T47D (cell line): ENCODE measurements at regions not wholly inside any gene's neighbourhood (a gene's known extent, or its start where the extent isn't known, plus 50 kb on each side); places are given as distances from the start of the nearest gene placed in this dataset.
"Not testable (repeated sequence)": the region's sequence is repeated elsewhere in the genome, so short reads cannot be mapped to it uniquely, and the experiment has no call there.

Source experiments
- DNase-seq, 2 experiments: peaks; one replicate each; pipeline versions ENCODE4 v3.0.0 to v3.0.0-alpha.2; 2011 to 2012; ENCODE audit warnings: low read depth in 1 of 2, low spot score in 1 of 2
- JUND ChIP-seq: IDR thresholded peaks from 2 replicates; pipeline ENCODE4 v1.6.1; 2012; ENCODE audit warnings: low read depth
- in situ Hi-C: cut with HindIII; loops from 2 replicates; pipeline ENCODE4 v1.10.0; 2016; ENCODE audit warnings: low sequenced_read_pairs, low pct_unique_long_range_greater_than_20kb

GRCh38 chr4:17241835-17242234 is 270.1 kb downstream of the QDPR start:
- DNase-seq: no peak
- no peak for TF ChIP-seq JUND
- in situ Hi-C loops: no loop called here

DNA sequence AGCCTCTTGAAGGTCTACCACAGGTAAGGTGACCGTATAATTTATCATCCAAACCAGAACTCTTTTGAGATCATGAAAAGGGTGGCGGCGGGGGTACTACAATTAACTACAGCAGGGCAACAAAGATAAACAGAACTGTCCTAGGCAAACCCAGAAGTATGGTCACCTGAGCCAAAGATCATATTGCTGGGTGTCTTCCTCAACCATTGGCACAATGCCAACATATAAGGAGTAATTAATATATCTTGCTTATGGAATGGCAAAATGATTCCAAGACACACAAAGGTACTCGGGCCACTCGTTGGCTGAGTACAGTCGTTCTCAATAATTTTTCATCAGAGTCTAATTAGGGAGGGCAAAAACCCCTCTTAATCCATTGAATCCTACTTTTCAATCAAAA is 273.3 kb downstream of the QDPR start:
- TF ChIP-seq JUND: no peak
- in situ Hi-C loops: no loop called here
- no peak for DNase-seq

GRCh38 chr4:17236686-17237085 is 275.2 kb downstream of the QDPR start:
- no peak for TF ChIP-seq JUND
- DNase-seq: no peak
- in situ Hi-C loops: no loop called here

- no peak for DNase-seq
- in situ Hi-C loops: no loop called here
- TF ChIP-seq JUND: no peak
Observed at GRCh38 chr4:17234678-17235077, 277.2 kb downstream of the QDPR start.

DNA sequence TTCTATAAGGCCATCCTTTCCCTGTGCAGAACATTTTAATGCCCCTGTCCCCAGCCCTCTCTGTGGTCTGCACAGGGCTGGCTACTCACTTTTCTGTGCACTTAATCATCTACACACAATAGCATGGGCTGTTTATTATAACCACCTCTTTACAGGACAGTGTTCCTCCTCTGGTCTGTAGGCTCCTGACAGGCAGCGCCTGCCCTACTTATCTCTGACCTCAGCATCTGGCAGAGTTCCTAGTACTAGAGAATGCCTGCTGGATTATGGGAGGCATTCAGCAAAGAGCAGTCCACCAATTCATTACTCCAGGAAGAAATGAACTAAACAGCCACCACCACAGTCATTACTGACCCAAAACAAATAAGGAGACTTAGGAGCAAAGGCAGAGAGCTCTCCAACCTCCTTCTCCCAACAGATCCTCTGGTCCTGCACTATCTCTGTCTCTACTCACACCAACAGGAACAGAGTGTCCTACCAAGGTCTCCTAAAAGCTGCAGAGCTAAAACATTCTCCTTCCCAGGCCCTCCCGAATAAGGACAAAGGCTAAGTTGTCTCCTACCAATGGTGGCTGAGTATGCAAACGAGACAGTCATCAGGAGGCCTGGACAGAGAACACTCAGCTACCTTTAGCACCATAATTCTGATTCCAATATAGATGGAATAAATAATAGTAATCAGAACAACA is 279.2 kb downstream of the QDPR start:
- TF ChIP-seq JUND: no peak
- DNase-seq: no peak
- in situ Hi-C loops: no loop called here

- in situ Hi-C loops, DNase-seq: not testable (repeated sequence)
Observed at GRCh38 chr4:17231880-17232475, 279.9 kb downstream of the QDPR start.

- no peak for DNase-seq
- in situ Hi-C loops: no loop called here
- TF ChIP-seq JUND: no peak
Observed at GRCh38 chr4:17230727-17231126, 281.2 kb downstream of the QDPR start.

DNA sequence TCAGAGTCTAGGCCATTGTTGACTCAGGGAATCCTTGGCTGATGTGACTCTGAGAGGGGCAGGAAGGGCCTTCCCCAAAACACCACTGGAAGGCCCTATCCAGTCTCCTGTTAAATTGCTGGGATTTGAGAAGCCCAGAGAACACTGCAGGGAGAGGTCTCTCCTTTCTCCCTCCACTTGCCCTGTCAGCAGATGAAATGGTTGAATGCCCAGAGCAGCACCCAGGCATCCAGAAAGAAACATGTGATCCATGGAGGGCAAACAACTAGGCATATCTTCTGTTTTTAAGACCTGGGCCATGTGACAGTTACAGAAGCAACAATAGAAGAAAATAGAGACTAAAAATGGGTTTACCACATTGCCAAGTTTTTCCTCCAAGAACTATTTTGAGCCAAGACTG is 291.1 kb downstream of the QDPR start:
- DNase-seq: no peak
- no peak for TF ChIP-seq JUND
- in situ Hi-C loops: no loop called here

DNA sequence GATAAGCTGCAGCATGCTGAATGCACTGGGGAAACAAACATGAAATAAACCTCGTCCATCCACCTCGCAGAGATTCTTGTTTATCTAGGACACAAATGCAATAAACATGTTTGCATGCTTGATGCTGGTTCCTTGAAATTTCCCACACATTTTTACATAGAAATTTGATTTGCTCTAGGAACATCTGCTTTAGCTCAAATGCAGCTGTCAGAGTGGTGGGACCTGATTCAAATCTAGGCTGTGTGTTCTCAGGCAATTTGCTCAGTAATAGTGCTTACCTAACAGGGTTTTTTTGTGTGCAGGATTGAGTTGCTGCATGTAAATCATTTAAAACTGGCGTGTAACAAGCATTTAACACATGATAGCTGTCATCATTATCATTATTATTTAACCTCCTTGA is 293.1 kb downstream of the QDPR start:
- no peak for TF ChIP-seq JUND
- no peak for DNase-seq
- in situ Hi-C loops: no loop called here

DNA sequence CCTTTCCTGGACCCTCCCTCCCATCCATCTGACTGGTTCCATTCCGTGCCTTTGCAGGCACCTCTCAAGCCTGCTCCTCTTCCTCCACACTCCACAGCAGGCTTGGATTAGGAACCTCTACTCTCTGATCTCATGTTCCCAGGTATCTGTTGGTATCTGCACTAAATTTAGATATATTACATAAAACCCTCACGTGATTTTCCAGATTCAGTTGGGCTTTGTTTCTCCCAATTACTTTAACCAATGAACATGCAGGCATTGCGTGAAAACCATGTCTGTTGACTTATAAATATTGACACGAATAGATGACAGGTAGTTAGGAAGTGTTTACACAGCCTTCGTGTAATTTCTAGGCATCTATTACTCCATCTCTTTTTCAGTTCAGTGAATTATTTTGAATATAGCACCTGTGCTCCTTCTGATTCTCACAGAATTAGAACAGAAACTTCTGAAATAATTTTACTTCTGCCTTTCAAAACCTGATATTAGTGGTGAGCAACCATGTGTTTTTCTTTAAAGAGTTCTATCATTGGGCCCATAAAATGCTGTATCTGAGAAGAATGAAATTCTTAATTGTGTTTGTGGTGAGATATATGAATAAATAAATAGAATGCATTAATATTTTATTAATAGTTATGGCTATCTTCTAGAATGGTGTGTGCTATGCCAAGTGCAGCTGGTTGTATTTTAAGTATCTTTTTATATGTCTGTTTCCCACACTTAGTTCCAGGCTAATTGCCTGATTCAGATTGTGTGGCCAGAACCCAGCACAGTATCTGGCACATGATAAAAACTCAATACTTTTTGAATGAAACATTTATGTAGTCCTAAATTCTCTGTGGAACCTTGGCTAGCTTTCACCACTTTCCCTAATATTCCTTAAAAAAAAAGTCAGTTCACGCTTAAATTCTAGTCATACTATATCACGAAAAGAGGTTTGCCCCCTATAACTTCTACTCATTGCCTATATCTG is 304.8 kb downstream of the QDPR start:
- in situ Hi-C loops: no loop called here
- TF ChIP-seq JUND: no peak
- no peak for DNase-seq

- no peak for TF ChIP-seq JUND
- in situ Hi-C loops: no loop called here
- DNase-seq: no peak
Observed at GRCh38 chr4:17204908-17205307, 306.5 kb upstream of the LDB2 start.

GRCh38 chr4:17203797-17204196 is 305.4 kb upstream of the LDB2 start:
- DNase-seq: no peak
- in situ Hi-C loops: no loop called here
- TF ChIP-seq JUND: no peak

DNA sequence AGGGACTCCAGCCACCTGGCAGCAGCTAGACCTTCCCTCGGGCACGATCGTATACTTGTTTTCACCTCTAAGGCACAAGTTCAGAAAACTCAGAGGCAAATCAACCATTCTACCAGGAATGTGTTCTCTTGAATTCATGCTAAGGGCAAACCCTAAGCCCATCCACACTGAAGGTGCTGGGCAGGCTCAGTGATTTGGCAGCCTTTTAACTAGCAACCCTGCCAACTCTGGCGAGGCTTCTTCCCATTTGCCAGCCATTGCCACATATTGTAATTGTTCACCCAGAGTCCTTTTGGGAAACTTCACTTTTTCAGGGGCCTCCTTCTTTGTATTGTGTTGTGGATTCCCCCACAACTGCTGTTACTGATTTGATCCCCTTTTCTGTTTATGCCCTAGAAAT is 298.6 kb upstream of the LDB2 start:
- in situ Hi-C loops: no loop called here
- no peak for DNase-seq
- TF ChIP-seq JUND: no peak
